Cardiac muscle cell (in vitro differentiated cells and primary cell): ENCODE measurements at regions not wholly inside any gene's neighbourhood (a gene's known extent, or its start where the extent isn't known, plus 50 kb on each side); places are given as distances from the start of the nearest gene placed in this dataset.

ENCODE experiments used
- DNase-seq, 2 donors: peaks; one replicate each; pipeline versions ENCODE4 v3.0.0 to v3.0.0-alpha.2; 2010 to 2017; ENCODE audit warnings: low read depth in 1 of 2, low spot score in 1 of 2
- H3K27ac ChIP-seq: fragments of 200-600 bp; sonication (generic); 2 replicates; pipeline ENCODE4 v1.5.1; 2016
- H3K27me3 ChIP-seq: fragments of 200-600 bp; sonication (generic); 2 replicates; pipeline ENCODE4 v1.6.0; 2016; ENCODE audit warnings: control low read depth
- H3K36me3 ChIP-seq: fragments of 200-600 bp; sonication (generic); 2 replicates; pipeline ENCODE4 v1.5.1; 2016; ENCODE audit warnings: control low read depth
- H3K4me1 ChIP-seq: fragments of 200-600 bp; sonication (generic); 2 replicates; pipeline ENCODE4 v1.8.1; 2017; ENCODE audit warnings: low read depth, mild to moderate bottlenecking, mixed run types
- H3K4me3 ChIP-seq: fragments of 200-600 bp; sonication (generic); 2 replicates; pipeline ENCODE4 v1.5.1; 2016; ENCODE audit warnings: mild to moderate bottlenecking
- H3K9me3 ChIP-seq: fragments of 200-600 bp; sonication (generic); 2 replicates; pipeline ENCODE4 v1.5.1; 2017; ENCODE audit warnings: low read depth, mild to moderate bottlenecking, control low read depth
- TF ChIP-seq, protein P1 (sequence below): IDR thresholded peaks from 2 replicates; pipeline ENCODE4 v1.5.1; 2012; ENCODE audit warnings: low read depth, mild to moderate bottlenecking, low read length

GRCh38 chr10:7507887-7508726, 97.3 kb upstream of the SFMBT2 start:
- Histone ChIP-seq H3K9me3 (no peaks in the 10 kb centered on the region), H3K4me1 (no peaks in the 10 kb centered on the region), H3K4me3 (no peak overlapping the region), H3K27ac (no peak overlapping the region), H3K27me3 (no peaks in the 10 kb centered on the region), H3K36me3 (no peaks in the 10 kb centered on the region)
- DNase-seq = no peak
- TF ChIP-seq, protein P1, sequence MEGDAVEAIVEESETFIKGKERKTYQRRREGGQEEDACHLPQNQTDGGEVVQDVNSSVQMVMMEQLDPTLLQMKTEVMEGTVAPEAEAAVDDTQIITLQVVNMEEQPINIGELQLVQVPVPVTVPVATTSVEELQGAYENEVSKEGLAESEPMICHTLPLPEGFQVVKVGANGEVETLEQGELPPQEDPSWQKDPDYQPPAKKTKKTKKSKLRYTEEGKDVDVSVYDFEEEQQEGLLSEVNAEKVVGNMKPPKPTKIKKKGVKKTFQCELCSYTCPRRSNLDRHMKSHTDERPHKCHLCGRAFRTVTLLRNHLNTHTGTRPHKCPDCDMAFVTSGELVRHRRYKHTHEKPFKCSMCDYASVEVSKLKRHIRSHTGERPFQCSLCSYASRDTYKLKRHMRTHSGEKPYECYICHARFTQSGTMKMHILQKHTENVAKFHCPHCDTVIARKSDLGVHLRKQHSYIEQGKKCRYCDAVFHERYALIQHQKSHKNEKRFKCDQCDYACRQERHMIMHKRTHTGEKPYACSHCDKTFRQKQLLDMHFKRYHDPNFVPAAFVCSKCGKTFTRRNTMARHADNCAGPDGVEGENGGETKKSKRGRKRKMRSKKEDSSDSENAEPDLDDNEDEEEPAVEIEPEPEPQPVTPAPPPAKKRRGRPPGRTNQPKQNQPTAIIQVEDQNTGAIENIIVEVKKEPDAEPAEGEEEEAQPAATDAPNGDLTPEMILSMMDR = no peak

DNA sequence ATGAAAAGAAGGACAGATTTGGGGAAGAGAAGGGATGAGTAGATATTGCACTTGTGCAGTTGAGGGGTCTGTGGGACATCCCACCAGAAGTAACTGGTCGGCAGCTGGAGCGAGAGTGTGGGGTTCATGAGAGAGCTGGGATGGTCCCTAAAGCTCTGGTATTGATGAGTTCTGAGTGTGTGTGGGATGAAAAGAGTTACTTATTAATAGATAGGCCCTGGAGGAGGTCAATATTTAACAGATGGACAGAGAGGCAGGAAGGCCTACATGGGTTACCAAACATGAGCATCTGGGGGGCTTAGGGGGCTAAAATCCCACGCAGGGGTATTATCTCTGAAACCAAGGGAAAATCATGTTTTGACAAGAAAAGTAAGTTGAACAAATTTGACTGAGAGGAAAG, 95.7 kb upstream of the SFMBT2 start:
- no peak for DNase-seq

DNA sequence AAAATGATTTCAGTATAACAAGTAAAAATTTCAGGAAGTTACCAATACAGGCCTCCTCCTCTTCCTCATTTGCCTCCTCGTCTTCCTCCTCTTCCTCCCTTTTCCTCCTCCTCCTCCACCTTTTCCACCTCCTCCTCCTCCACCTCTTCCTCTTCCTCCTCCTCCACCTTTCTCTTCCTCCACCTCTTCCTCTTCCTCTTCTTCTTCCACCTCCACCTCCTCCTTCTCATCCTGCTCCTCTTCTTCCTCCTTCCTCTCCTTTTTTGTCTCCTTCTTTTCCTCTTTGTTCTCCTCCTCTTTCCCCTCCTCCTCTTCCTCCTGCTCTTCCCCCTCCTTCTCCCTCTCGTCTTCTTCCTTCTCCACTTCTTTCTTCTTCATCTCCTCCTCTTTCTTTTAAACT, 94.4 kb upstream of the SFMBT2 start:
- Histone ChIP-seq H3K27me3 (no peaks in the 10 kb centered on the region), H3K9me3 (no peaks in the 10 kb centered on the region), H3K27ac (no peak overlapping the region), H3K36me3 (no peaks in the 10 kb centered on the region), H3K4me1 (no peaks in the 10 kb centered on the region), H3K4me3 (no peak overlapping the region)
- DNase-seq = no peak
- TF ChIP-seq, protein P1 = no peak

More for the DNA sequence above, 95.7 kb upstream of the SFMBT2 start:
- H3K27ac ChIP-seq = no peak overlapping the region
- no peaks in the 10 kb centered on the region for H3K4me1 ChIP-seq
- no peaks in the 10 kb centered on the region for H3K27me3 ChIP-seq
- TF ChIP-seq, protein P1 = no peak
- H3K9me3 ChIP-seq = no peaks in the 10 kb centered on the region
- H3K36me3 ChIP-seq = no peaks in the 10 kb centered on the region
- H3K4me3 ChIP-seq = no peak overlapping the region

DNA sequence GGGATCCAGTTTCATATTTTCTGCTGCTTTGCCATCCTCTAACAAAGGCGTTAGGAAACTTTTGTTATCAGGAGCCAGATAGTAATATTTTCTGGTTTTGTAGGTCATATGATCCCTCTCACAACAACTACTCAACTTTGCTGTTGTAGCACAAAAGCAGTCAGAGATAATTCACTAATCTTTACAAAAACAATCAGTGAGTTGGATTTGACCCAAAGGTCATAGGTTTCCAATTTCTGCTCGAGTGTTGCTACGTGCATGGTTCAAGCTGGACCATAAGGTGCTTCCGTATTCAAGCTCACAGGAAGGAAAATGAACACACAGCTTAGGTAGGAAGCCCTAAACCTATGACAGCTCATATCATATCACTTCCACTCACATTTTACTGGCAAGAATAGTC, 92.4 kb upstream of the SFMBT2 start:
- H3K4me3 ChIP-seq = no peak overlapping the region
- H3K4me1 ChIP-seq = no peaks in the 10 kb centered on the region
- no peaks in the 10 kb centered on the region for H3K27me3 ChIP-seq
- no peak overlapping the region for H3K27ac ChIP-seq
- TF ChIP-seq, protein P1 = no peak
- H3K36me3 ChIP-seq = no peaks in the 10 kb centered on the region
- DNase-seq = no peak
- H3K9me3 ChIP-seq = no peaks in the 10 kb centered on the region

DNA sequence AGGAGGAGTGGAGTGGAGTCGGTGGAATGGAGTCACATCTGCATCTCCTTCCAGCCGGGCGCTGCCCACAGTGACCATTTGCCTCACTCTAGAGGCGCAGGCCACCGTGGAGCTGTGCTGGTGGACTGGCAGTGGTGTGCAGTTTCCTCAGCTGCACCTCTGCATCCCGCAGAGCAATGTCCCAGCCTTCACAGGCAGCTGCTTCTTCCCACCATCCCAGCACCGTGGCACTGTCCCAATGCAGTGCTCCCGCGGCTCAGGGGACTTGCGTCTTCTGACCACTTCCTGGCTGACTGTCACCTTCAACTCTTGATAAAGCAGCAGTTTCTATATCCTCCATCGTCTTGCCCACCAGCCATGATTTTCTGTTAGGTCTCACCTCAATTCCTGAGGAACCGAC, 90.3 kb upstream of the SFMBT2 start:
- no peaks in the 10 kb centered on the region for H3K27me3 ChIP-seq
- no peaks in the 10 kb centered on the region for H3K4me1 ChIP-seq
- no peak for DNase-seq
- no peaks in the 10 kb centered on the region for H3K9me3 ChIP-seq
- H3K27ac ChIP-seq = no peak overlapping the region
- H3K36me3 ChIP-seq = no peaks in the 10 kb centered on the region
- H3K4me3 ChIP-seq = no peak overlapping the region
- TF ChIP-seq, protein P1 = no peak
